Calu3 (cell line): ENCODE measurements at regions not wholly inside any gene's neighbourhood (a gene's known extent, or its start where the extent isn't known, plus 50 kb on each side); places are given as distances from the start of the nearest gene placed in this dataset.

Source experiments
- BruUV-seq: library from RNA; stranded (reverse); fragments of 400-500 nt; replicated peaks from 2 replicates; lab custom pipeline; 2021; lab: Mats Ljungman, UMichigan
- CTCF ChIA-PET: fragments of 300-600 bp; sonication (Branson Sonifier 250); formaldehyde crosslinking; loops from one replicate; lab custom pipeline; 2022; ENCODE audit warnings: antibody characterized with exemption; lab: Charles Lee
- DNase-seq: peaks from one replicate; pipeline ENCODE4 v3.0.0; 2022
- H3K27ac Mint-ChIP-seq: one replicate; pipeline ENCODE4 v1.8.0; 2022; ENCODE audit warnings: mixed read lengths; ENCODE audit not compliant: unreplicated experiment
- H3K27me3 Mint-ChIP-seq: one replicate; pipeline ENCODE4 v1.8.0; 2022; ENCODE audit warnings: mixed read lengths; ENCODE audit not compliant: unreplicated experiment
- H3K36me3 Mint-ChIP-seq: one replicate; pipeline ENCODE4 v1.8.0; 2022; ENCODE audit warnings: mild to moderate bottlenecking, moderate library complexity, mixed read lengths; ENCODE audit not compliant: insufficient read depth, unreplicated experiment
- H3K4me1 Mint-ChIP-seq: one replicate; pipeline ENCODE4 v1.8.0; 2022; ENCODE audit warnings: mild to moderate bottlenecking, low read depth, mixed read lengths; ENCODE audit not compliant: unreplicated experiment
- H3K4me3 Mint-ChIP-seq: one replicate; pipeline ENCODE4 v1.8.0; 2022; ENCODE audit warnings: mild to moderate bottlenecking, low read depth, moderate library complexity, mixed read lengths; ENCODE audit not compliant: unreplicated experiment
- H3K9me3 Mint-ChIP-seq: one replicate; pipeline ENCODE4 v1.8.0; 2022; ENCODE audit warnings: low read depth, mixed read lengths; ENCODE audit not compliant: unreplicated experiment
- CTCF ChIP-seq: fragments of 200-600 bp; IDR thresholded peaks from one replicate; pipeline ENCODE4 v1.8.0; 2022; ENCODE audit warnings: antibody characterized with exemption; ENCODE audit not compliant: unreplicated experiment
- intact Hi-C: fragments of 100-400 bp; cut with micrococcal nuclease; formaldehyde crosslinking; loops from one replicate; pipeline ENCODE4 v1.10.0; 2022; ENCODE audit not compliant: unreplicated experiment

- no TSS peak for BruUV-seq
- no peak for TF ChIP-seq CTCF
- peaks cover 19% of the 10 kb centered on the region for H3K36me3 Mint-ChIP-seq
- intact Hi-C loops, result loop anchor here (5.0 to 10.0 kb wide), 5 partner anchors 155 to 662 kb away; no protein-coding TSS in a partner anchor
- H3K4me1 Mint-ChIP-seq, result peaks cover 68% of the 10 kb centered on the region
- peak overlapping the region; percentile 85 for H3K4me3 Mint-ChIP-seq
- peak; percentile 65 for DNase-seq
- H3K27ac Mint-ChIP-seq, result peak overlapping the region; percentile 95
- no peaks in the 10 kb centered on the region for H3K27me3 Mint-ChIP-seq
- no peaks in the 10 kb centered on the region for H3K9me3 Mint-ChIP-seq
- CTCF ChIA-PET, result interaction anchor here (0.7 to 1.0 kb wide), 3 partner anchors 93 to 214 kb away, joined by 3 read pairs; no protein-coding TSS in a partner anchor
These were observed 141.9 kb upstream of the CTAGE1 start for GRCh38 chr18:22559414-22560274.

GRCh38 chr18:22560275-22560610 is 142.5 kb upstream of the CTAGE1 start:
- Mint-ChIP-seq H3K4me3 (peak overlapping the region; percentile 85), H3K27ac (peak overlapping the region; percentile 95), H3K36me3 (peaks cover 19% of the 10 kb centered on the region), H3K27me3 (no peaks in the 10 kb centered on the region), H3K9me3 (no peaks in the 10 kb centered on the region), H3K4me1 (peaks cover 69% of the 10 kb centered on the region)
- no peak for TF ChIP-seq CTCF
- intact Hi-C loops, result loop anchor here (5.0 to 10.0 kb wide), 4 partner anchors 155 to 663 kb away; no protein-coding TSS in a partner anchor
- TSS peak; percentile 91 for BruUV-seq
- no peak for DNase-seq
- CTCF ChIA-PET, result interaction anchor here (1.0 kb wide), 1 partner anchor 94 kb away, joined by 3 read pairs; no protein-coding TSS in a partner anchor

- no TSS peak for BruUV-seq
- CTCF ChIA-PET, result interaction anchor here (0.6 to 1.0 kb wide), 2 partner anchors 94 to 354 kb away, joined by 3 to 5 read pairs; no protein-coding TSS in a partner anchor
- intact Hi-C loops, result loop anchor here (5.0 to 10.0 kb wide), 4 partner anchors 154 to 663 kb away; no protein-coding TSS in a partner anchor
- DNase-seq, result no peak
- Mint-ChIP-seq H3K36me3 (peaks cover 19% of the 10 kb centered on the region), H3K27me3 (no peaks in the 10 kb centered on the region), H3K9me3 (no peaks in the 10 kb centered on the region), H3K4me3 (peak overlapping the region; percentile 85), H3K27ac (peak overlapping the region; percentile 95), H3K4me1 (peaks cover 69% of the 10 kb centered on the region)
- no peak for TF ChIP-seq CTCF
These were observed 143.1 kb upstream of the CTAGE1 start for GRCh38 chr18:22560797-22561196.

- Mint-ChIP-seq H3K9me3 (no peaks in the 10 kb centered on the region), H3K4me3 (no peak overlapping the region), H3K36me3 (peaks cover 19% of the 10 kb centered on the region), H3K4me1 (peaks cover 46% of the 10 kb centered on the region), H3K27ac (peak overlapping the region; percentile 75), H3K27me3 (no peaks in the 10 kb centered on the region)
- peak; percentile 52 for TF ChIP-seq CTCF
- no TSS peak for BruUV-seq
- CTCF ChIA-PET, result interaction anchor here (0.6 to 1.5 kb wide), 18 partner anchors 9 to 743 kb away, joined by 3 to 14 read pairs (median 4); partner anchors contain the start of gene GATA6
- peak; percentile 65 for DNase-seq
- intact Hi-C loops, result loop anchor here (2.0 to 10.0 kb wide), 6 partner anchors 152 to 666 kb away; no protein-coding TSS in a partner anchor
These were observed 145.5 kb upstream of the CTAGE1 start for GRCh38 chr18:22563164-22563583.
